IPS DF 4.7 (cell line): ENCODE measurements at regions not wholly inside any gene's neighbourhood (a gene's known extent, or its start where the extent isn't known, plus 50 kb on each side); places are given as distances from the start of the nearest gene placed in this dataset.

Source experiments
- DNase-seq: peaks from one replicate; pipeline ENCODE4 v3.0.0-alpha.2; 2013; ENCODE audit warnings: low spot score; ENCODE audit errors: extremely low read depth

GRCh38 chr14:54343272-54344121, 53.3 kb upstream of the CDKN3 start:
- DNase-seq = no peak

DNA sequence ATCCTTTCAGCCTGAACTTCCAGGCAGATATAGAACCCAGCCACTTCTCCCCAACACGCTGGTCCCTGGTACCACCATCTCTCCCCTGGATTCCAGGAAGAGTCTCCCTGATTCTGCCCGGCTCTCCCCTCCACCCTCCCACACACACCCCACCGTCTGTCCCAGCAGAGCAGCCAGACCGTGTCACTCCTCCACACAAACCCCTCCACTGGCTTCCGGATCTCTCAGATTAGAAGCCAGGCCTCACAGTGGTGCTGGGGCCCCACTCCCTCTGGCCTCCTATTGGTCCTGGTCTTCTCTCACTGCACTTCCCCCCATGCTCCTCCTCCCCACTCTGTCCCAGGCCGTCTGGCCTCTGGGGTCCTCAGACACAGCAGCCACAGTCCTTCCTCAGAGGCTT, 52.4 kb upstream of the CDKN3 start:
- DNase-seq = no peak

- no peak for DNase-seq
These were observed 50.5 kb upstream of the CDKN3 start for GRCh38 chr14:54346257-54346656.
